DOHH2 (cell line): ENCODE measurements at regions not wholly inside any gene's neighbourhood (a gene's known extent, or its start where the extent isn't known, plus 50 kb on each side); places are given as distances from the start of the nearest gene placed in this dataset.

Experiments
- CTCF ChIP-seq: fragments of 200-600 bp; sonication (generic); IDR thresholded peaks from one replicate; pipeline ENCODE4 v1.5.1; 2014; ENCODE audit warnings: antibody characterized with exemption, mild to moderate bottlenecking, low read depth, low read length; ENCODE audit not compliant: poor library complexity, severe bottlenecking
- EZH2phosphoT487 ChIP-seq: fragments of 200-600 bp; sonication (generic); IDR thresholded peaks from 2 replicates; pipeline ENCODE4 v1.6.1; 2017; ENCODE audit warnings: borderline replicate concordance, mild to moderate bottlenecking, antibody characterized with exemption, low read length, moderate library complexity, mixed read lengths

GRCh38 chr3:170740726-170741591, 129.0 kb downstream of the RPL22L1 start:
- TF ChIP-seq CTCF = no peak
- no peak for TF ChIP-seq EZH2phosphoT487
